ENCODE measurements at regions not wholly inside any gene's neighbourhood (a gene's known extent, or its start where the extent isn't known, plus 50 kb on each side); places are given as distances from the start of the nearest gene placed in this dataset.
"Not testable (repeated sequence)": the region's sequence is repeated elsewhere in the genome, so short reads cannot be mapped to it uniquely, and the experiment has no call there.

GRCh38 chr10:53052521-53053164 is 280.1 kb upstream of the MBL2 start:
- intact Hi-C loops (cut with micrococcal nuclease; ENCODE audit: unreplicated experiment), result loop anchor here (10.0 kb wide), 1 partner anchor 238 kb away; no protein-coding TSS in a partner anchor
- no peak overlapping the region for H3K27ac Mint-ChIP-seq (ENCODE audit: unreplicated experiment)
- no peaks in the 10 kb centered on the region for H3K36me3 Mint-ChIP-seq (ENCODE audit: insufficient read depth, unreplicated experiment)
- ChIA-PET POLR2A (no interaction called here), CTCF (no interaction called here)
- no peaks in the 10 kb centered on the region for H3K36me3 ChIP-seq (ENCODE audit: control insufficient read depth, insufficient read depth, low read length)
- H3K27me3 ChIP-seq (replicated peaks; ENCODE audit: control insufficient read depth, insufficient read depth, low read length), result no peaks in the 10 kb centered on the region
- H3K4me3 Mint-ChIP-seq (ENCODE audit: unreplicated experiment), result no peak overlapping the region
- H3K9me3 Mint-ChIP-seq (ENCODE audit: unreplicated experiment), result no peaks in the 10 kb centered on the region
- TF ChIP-seq CTCF (IDR thresholded peaks at IDR 0.05; ENCODE audit: insufficient read depth in 1 of 2, low read depth in 1 of 2, low read length in 1 of 2, severe bottlenecking in 1 of 2, unreplicated experiment in 1 of 2), result no peak
- H3K9me3 ChIP-seq, result no peaks in the 10 kb centered on the region
- no TSS peak for BruUV-seq (replicated peaks)
- H3K27me3 Mint-ChIP-seq (ENCODE audit: insufficient read depth, unreplicated experiment), result no peaks in the 10 kb centered on the region
- no peak for DNase-seq
- H3K4me1 Mint-ChIP-seq (ENCODE audit: low read depth, unreplicated experiment), result peaks cover 6% of the 10 kb centered on the region
- H3K4me3 ChIP-seq (ENCODE audit: low read depth, low read length), result no peak overlapping the region
- no peaks in the 10 kb centered on the region for H3K4me1 ChIP-seq

GRCh38 chr10:53045315-53045714 is 272.7 kb upstream of the MBL2 start:
- no peak overlapping the region for H3K27ac Mint-ChIP-seq (ENCODE audit: unreplicated experiment)
- TF ChIP-seq CTCF (IDR thresholded peaks at IDR 0.05; ENCODE audit: insufficient read depth in 1 of 2, low read depth in 1 of 2, low read length in 1 of 2, severe bottlenecking in 1 of 2, unreplicated experiment in 1 of 2), result no peak
- H3K4me1 Mint-ChIP-seq (ENCODE audit: low read depth, unreplicated experiment), result no peaks in the 10 kb centered on the region
- no peaks in the 10 kb centered on the region for H3K27me3 Mint-ChIP-seq (ENCODE audit: insufficient read depth, unreplicated experiment)
- DNase-seq, result no peak
- no peaks in the 10 kb centered on the region for H3K9me3 Mint-ChIP-seq (ENCODE audit: unreplicated experiment)
- H3K4me3 ChIP-seq (ENCODE audit: low read depth, low read length), result no peak overlapping the region
- H3K36me3 ChIP-seq (ENCODE audit: control insufficient read depth, insufficient read depth, low read length), result no peaks in the 10 kb centered on the region
- no peaks in the 10 kb centered on the region for H3K9me3 ChIP-seq
- H3K27me3 ChIP-seq (replicated peaks; ENCODE audit: control insufficient read depth, insufficient read depth, low read length), result no peaks in the 10 kb centered on the region
- no TSS peak for BruUV-seq (replicated peaks)
- H3K4me3 Mint-ChIP-seq (ENCODE audit: unreplicated experiment), result no peak overlapping the region
- intact Hi-C loops (cut with micrococcal nuclease; ENCODE audit: unreplicated experiment), result no loop called here
- CTCF ChIA-PET, result no interaction called here
- no peaks in the 10 kb centered on the region for H3K36me3 Mint-ChIP-seq (ENCODE audit: insufficient read depth, unreplicated experiment)
- POLR2A ChIA-PET, result no interaction called here
- no peaks in the 10 kb centered on the region for H3K4me1 ChIP-seq

- H3K9me3 Mint-ChIP-seq (ENCODE audit: unreplicated experiment); H3K36me3 ChIP-seq (ENCODE audit: control insufficient read depth, insufficient read depth, low read length); H3K27me3 ChIP-seq (replicated peaks; ENCODE audit: control insufficient read depth, insufficient read depth, low read length); H3K4me3 ChIP-seq (ENCODE audit: low read depth, low read length); H3K27ac Mint-ChIP-seq (ENCODE audit: unreplicated experiment); CTCF ChIA-PET; DNase-seq; H3K4me3 Mint-ChIP-seq (ENCODE audit: unreplicated experiment); H3K36me3 Mint-ChIP-seq (ENCODE audit: insufficient read depth, unreplicated experiment); H3K27me3 Mint-ChIP-seq (ENCODE audit: insufficient read depth, unreplicated experiment); intact Hi-C loops (cut with micrococcal nuclease; ENCODE audit: unreplicated experiment); POLR2A ChIA-PET; H3K9me3 ChIP-seq; BruUV-seq (replicated peaks); H3K4me1 Mint-ChIP-seq (ENCODE audit: low read depth, unreplicated experiment): not testable (repeated sequence)
- H3K4me1 ChIP-seq, result peaks cover 18% of the 10 kb centered on the region
These were observed 263.2 kb upstream of the MBL2 start for GRCh38 chr10:53035823-53036222.

- BruUV-seq (replicated peaks), result no TSS peak
- TF ChIP-seq CTCF (IDR thresholded peaks at IDR 0.05; ENCODE audit: insufficient read depth in 1 of 2, low read depth in 1 of 2, low read length in 1 of 2, severe bottlenecking in 1 of 2, unreplicated experiment in 1 of 2), result no peak
- no peak overlapping the region for H3K27ac Mint-ChIP-seq (ENCODE audit: unreplicated experiment)
- Histone ChIP-seq H3K4me3 (ENCODE audit: low read depth, low read length) (no peak overlapping the region), H3K4me1 (peaks cover 31% of the 10 kb centered on the region), H3K27me3 (replicated peaks; ENCODE audit: control insufficient read depth, insufficient read depth, low read length) (no peaks in the 10 kb centered on the region), H3K36me3 (ENCODE audit: control insufficient read depth, insufficient read depth, low read length) (no peaks in the 10 kb centered on the region), H3K9me3 (no peaks in the 10 kb centered on the region)
- intact Hi-C loops (cut with micrococcal nuclease; ENCODE audit: unreplicated experiment), result loop anchor here (5.0 kb wide), 4 partner anchors 66 to 151 kb away; no protein-coding TSS in a partner anchor
- no peak overlapping the region for H3K4me3 Mint-ChIP-seq (ENCODE audit: unreplicated experiment)
- H3K4me1 Mint-ChIP-seq (ENCODE audit: low read depth, unreplicated experiment), result peaks cover 22% of the 10 kb centered on the region
- no peaks in the 10 kb centered on the region for H3K9me3 Mint-ChIP-seq (ENCODE audit: unreplicated experiment)
- no peaks in the 10 kb centered on the region for H3K27me3 Mint-ChIP-seq (ENCODE audit: insufficient read depth, unreplicated experiment)
- no peak for DNase-seq
- ChIA-PET CTCF (no interaction called here), POLR2A (no interaction called here)
- H3K36me3 Mint-ChIP-seq (ENCODE audit: insufficient read depth, unreplicated experiment), result peaks cover 13% of the 10 kb centered on the region
These were observed 260.8 kb upstream of the MBL2 start for GRCh38 chr10:53033396-53033795.
